HEK293T (cell line): ENCODE measurements at regions not wholly inside any gene's neighbourhood (a gene's known extent, or its start where the extent isn't known, plus 50 kb on each side); places are given as distances from the start of the nearest gene placed in this dataset.

Experiments
- CTCF ChIA-PET: fragments of 350-600 bp; formaldehyde crosslinking; extraction: SDS; loops from one replicate; lab custom pipeline; 2021; ENCODE audit warnings: antibody characterized with exemption, inconsistent platforms; lab: Yijun Ruan, JAX
- POLR2A ChIA-PET: fragments of 350-600 bp; formaldehyde crosslinking; extraction: SDS; loops from one replicate; lab custom pipeline; 2020; ENCODE audit warnings: antibody characterized with exemption, inconsistent platforms; lab: Yijun Ruan, JAX
- DNase-seq: peaks from one replicate; pipeline ENCODE4 v3.0.0; 2012; ENCODE audit warnings: mixed read lengths; ENCODE audit errors: extremely low spot score
- ARNT ChIP-seq: fragments of 450-650 bp; IDR thresholded peaks from 2 replicates; pipeline ENCODE4 v1.6.1; 2017; ENCODE audit warnings: mild to moderate bottlenecking
- BHLHE40 ChIP-seq: fragments of 450-650 bp; IDR thresholded peaks from 2 replicates; pipeline ENCODE4 v1.6.1; 2016; ENCODE audit warnings: mild to moderate bottlenecking, moderate library complexity, borderline replicate concordance
- CTBP1 ChIP-seq: fragments of 450-650 bp; IDR thresholded peaks from 2 replicates; pipeline ENCODE4 v1.6.1; 2016; ENCODE audit warnings: borderline replicate concordance
- ELF4 ChIP-seq: fragments of 450-650 bp; IDR thresholded peaks from 2 replicates; pipeline ENCODE4 v1.6.1; 2017; ENCODE audit warnings: antibody characterized with exemption
- FOXA1 ChIP-seq: fragments of 450-650 bp; IDR thresholded peaks from 2 replicates; pipeline ENCODE4 v1.6.1; 2016; ENCODE audit warnings: mild to moderate bottlenecking
- FOXK2 ChIP-seq: fragments of 450-650 bp; IDR thresholded peaks from 2 replicates; pipeline ENCODE4 v1.6.1; 2016; ENCODE audit warnings: mild to moderate bottlenecking
- FOXM1 ChIP-seq: fragments of 450-650 bp; IDR thresholded peaks from 2 replicates; pipeline ENCODE4 v1.6.1; 2017; ENCODE audit warnings: mild to moderate bottlenecking, borderline replicate concordance
- HDGF ChIP-seq: fragments of 450-650 bp; IDR thresholded peaks from 2 replicates; pipeline ENCODE4 v1.6.1; 2017; ENCODE audit warnings: antibody characterized with exemption, borderline replicate concordance
- L3MBTL2 ChIP-seq: fragments of 450-650 bp; conservative IDR thresholded peaks from 2 replicates; pipeline ENCODE4 v1.6.1; 2016; ENCODE audit warnings: mild to moderate bottlenecking
- LEF1 ChIP-seq: fragments of 450-650 bp; IDR thresholded peaks from 2 replicates; pipeline ENCODE4 v1.6.1; 2017; ENCODE audit warnings: mild to moderate bottlenecking, borderline replicate concordance
- NFRKB ChIP-seq: fragments of 450-650 bp; IDR thresholded peaks from 2 replicates; pipeline ENCODE4 v1.6.1; 2016; ENCODE audit warnings: mild to moderate bottlenecking, moderate library complexity
- SP1 ChIP-seq: fragments of 450-650 bp; IDR thresholded peaks from 2 replicates; pipeline ENCODE4 v1.6.1; 2017
- SUZ12 ChIP-seq: fragments of 450-650 bp; IDR thresholded peaks from 2 replicates; pipeline ENCODE4 v1.6.1; 2016; ENCODE audit warnings: mild to moderate bottlenecking
- TARDBP ChIP-seq: fragments of 450-650 bp; IDR thresholded peaks from 2 replicates; pipeline ENCODE4 v1.6.1; 2016
- ZNF384 ChIP-seq: fragments of 450-650 bp; IDR thresholded peaks from 2 replicates; pipeline ENCODE4 v1.6.1; 2016
- TF ChIP-seq, protein P1 (sequence below): fragments of 450-650 bp; IDR thresholded peaks from 2 replicates; pipeline ENCODE4 v1.6.1; 2016

DNA sequence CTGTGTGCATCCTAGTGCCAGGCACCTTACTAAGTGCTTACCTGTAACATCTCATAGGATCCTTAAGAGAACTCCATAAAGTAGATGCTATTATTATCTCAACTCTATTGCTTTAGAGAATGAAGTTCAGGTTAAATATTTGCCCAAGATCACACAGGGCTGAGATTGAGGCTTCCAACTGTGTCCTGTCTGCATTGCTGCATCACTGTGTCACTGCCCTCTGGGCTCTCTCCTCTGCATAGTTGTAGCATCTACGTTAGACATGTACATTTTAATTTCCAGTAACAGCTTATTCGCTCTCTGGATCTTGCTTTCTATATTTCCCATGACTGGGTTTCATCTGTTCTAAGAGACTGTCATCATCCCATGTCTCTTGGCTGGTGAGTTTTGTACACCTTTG is 63.6 kb upstream of the FZD8 start:
- POLR2A ChIA-PET, result no interaction called here
- no peak for DNase-seq
- TF ChIP-seq CTBP1 (no peak), ELF4 (no peak), LEF1 (no peak), FOXM1 (no peak), FOXK2 (no peak)
- CTCF ChIA-PET, result no interaction called here

DNA sequence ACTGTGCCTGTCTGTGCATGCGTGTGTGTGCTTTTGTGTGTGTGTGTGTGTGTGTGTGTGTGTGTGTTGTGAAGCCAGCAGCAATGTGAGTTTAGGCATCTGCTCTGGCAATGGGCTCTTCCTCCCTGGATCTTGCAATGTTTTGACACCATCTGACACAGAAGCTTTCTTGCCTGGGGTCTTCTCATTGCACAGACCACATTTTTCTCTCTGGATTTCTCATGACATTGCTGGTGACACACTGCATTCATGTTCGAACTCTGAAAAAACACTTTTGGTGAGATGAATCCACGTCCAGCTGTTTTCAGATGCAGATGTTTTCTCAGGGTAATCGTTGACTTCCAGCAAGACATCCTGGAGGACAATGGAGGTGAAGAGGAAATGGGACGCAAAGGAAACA is 63.0 kb upstream of the FZD8 start:
- CTCF ChIA-PET, result no interaction called here
- no peak for TF ChIP-seq SP1
- no peak for TF ChIP-seq ZNF384
- no peak for TF ChIP-seq ARNT
- TF ChIP-seq BHLHE40, result no peak
- no peak for TF ChIP-seq L3MBTL2
- no peak for TF ChIP-seq TARDBP
- no peak for TF ChIP-seq CTBP1
- TF ChIP-seq ELF4, result no peak
- TF ChIP-seq HDGF, result no peak
- no peak for TF ChIP-seq FOXA1
- TF ChIP-seq NFRKB, result no peak
- no peak for TF ChIP-seq SUZ12
- TF ChIP-seq, protein P1, sequence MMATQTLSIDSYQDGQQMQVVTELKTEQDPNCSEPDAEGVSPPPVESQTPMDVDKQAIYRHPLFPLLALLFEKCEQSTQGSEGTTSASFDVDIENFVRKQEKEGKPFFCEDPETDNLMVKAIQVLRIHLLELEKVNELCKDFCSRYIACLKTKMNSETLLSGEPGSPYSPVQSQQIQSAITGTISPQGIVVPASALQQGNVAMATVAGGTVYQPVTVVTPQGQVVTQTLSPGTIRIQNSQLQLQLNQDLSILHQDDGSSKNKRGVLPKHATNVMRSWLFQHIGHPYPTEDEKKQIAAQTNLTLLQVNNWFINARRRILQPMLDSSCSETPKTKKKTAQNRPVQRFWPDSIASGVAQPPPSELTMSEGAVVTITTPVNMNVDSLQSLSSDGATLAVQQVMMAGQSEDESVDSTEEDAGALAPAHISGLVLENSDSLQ, result no peak
- TF ChIP-seq FOXK2, result no peak
- TF ChIP-seq LEF1, result no peak
- no peak for TF ChIP-seq FOXM1
- POLR2A ChIA-PET, result no interaction called here
- DNase-seq, result no peak

DNA sequence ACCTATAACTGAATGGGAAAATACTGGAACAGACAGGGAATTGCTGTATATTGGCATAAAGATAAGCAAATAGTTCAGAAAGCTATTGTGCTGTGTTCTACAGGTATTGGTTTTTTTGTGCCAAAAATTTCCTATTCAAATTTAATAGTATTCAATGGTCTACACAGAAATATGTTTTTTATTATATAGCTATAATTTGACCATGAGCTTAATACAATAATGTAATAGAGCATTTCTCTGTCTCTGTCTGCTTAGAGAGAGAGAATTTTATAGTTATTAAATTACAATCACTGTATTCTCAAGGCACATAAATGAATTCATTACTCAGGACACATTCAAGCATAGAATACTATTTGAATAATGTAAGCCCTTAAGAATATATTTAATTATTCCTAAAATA is 62.3 kb upstream of the FZD8 start:
- DNase-seq, result no peak
- ChIA-PET CTCF (no interaction called here), POLR2A (no interaction called here)
- TF ChIP-seq NFRKB (no peak), LEF1 (no peak), ZNF384 (no peak), FOXA1 (no peak), CTBP1 (no peak), L3MBTL2 (no peak), SUZ12 (no peak), FOXK2 (no peak), ARNT (no peak), BHLHE40 (no peak), HDGF (no peak), TARDBP (no peak), ELF4 (no peak), FOXM1 (no peak), SP1 (no peak)
- TF ChIP-seq, protein P1, result no peak

DNA sequence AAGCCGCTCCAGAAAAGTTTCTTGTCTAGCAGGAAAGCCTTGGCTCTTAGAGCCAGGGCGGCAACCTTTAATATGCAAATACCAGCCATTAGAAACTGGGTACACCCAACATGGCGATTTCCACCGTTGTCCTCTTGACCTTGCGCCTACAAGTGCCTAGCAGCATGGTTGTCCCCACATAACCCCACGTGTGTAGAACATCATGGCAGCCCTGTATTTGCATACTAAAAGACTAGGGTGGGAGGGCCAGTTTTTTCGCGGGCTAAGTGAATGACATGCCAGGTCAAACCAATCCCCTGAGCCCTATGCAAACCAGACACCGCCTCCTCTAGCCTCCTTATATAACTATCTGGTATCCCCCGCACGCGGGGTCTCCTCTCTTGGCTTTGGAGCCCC is 58.4 kb upstream of the FZD8 start:
- POLR2A ChIA-PET, result no interaction called here
- no peak for DNase-seq
- TF ChIP-seq FOXM1 (no peak), ELF4 (no peak), ARNT (no peak), FOXK2 (no peak), HDGF (no peak), LEF1 (no peak), SUZ12 (no peak), ZNF384 (no peak), BHLHE40 (no peak), CTBP1 (no peak), FOXA1 (no peak), SP1 (no peak)
- TF ChIP-seq, protein P1, result no peak
- CTCF ChIA-PET, result no interaction called here

DNA sequence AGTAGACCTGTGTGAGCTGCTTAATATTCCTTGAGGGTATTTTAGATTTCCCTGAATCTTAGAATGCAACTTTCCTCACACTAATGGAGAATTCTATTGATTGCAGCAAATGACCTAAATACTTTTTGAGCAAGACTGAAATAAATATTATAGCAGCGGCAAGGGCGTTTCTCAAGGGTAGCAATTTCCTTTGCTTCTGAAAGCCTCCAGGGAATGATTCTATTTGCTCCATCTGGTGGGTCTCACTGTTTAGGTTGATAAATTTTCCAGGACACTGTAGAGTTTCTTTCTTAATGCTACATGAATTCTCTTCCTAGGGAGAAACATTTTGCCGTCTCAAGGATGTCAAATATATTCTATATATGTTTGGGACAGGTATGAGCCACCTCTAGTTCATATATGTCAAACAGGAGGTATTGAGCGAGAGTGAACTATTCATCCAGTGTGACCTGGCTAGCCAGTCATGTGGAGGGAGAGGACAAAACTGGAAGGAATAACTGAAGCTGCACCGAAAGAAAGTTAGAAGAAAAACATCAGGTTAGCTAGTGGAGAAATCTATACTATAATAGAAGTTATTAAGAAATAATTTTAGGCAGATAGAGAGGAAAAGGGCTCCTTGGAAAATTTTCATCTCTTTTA is 57.9 kb upstream of the FZD8 start:
- POLR2A ChIA-PET, result no interaction called here
- CTCF ChIA-PET, result no interaction called here
- TF ChIP-seq L3MBTL2, result no peak
- TF ChIP-seq BHLHE40, result no peak
- TF ChIP-seq CTBP1, result no peak
- no peak for TF ChIP-seq NFRKB
- no peak for TF ChIP-seq HDGF
- no peak for TF ChIP-seq SP1
- no peak for TF ChIP-seq LEF1
- TF ChIP-seq FOXA1, result no peak
- TF ChIP-seq, protein P1, result no peak
- no peak for TF ChIP-seq ELF4
- TF ChIP-seq SUZ12, result no peak
- TF ChIP-seq FOXM1, result no peak
- no peak for TF ChIP-seq ARNT
- no peak for TF ChIP-seq ZNF384
- TF ChIP-seq TARDBP, result no peak
- TF ChIP-seq FOXK2, result no peak
- DNase-seq, result no peak
